G401.6 (cell line): ENCODE measurements at regions not wholly inside any gene's neighbourhood (a gene's known extent, or its start where the extent isn't known, plus 50 kb on each side); places are given as distances from the start of the nearest gene placed in this dataset.

Source experiments
- FAIRE-seq: peaks from 2 replicates; lab custom pipeline; 2012; peaks lifted over from hg19 to GRCh38; lab: Jason Lieb, UNC

- FAIRE-seq, result no peak
Measured at GRCh38 chr2:58543442-58543841, 302.3 kb upstream of the FANCL start.

- FAIRE-seq, result no peak
Measured at GRCh38 chr2:58541511-58541910, 300.4 kb upstream of the FANCL start.

GRCh38 chr2:58540681-58541080 is 299.6 kb upstream of the FANCL start:
- no peak for FAIRE-seq

- no peak for FAIRE-seq
Measured at GRCh38 chr2:58539973-58540372, 298.8 kb upstream of the FANCL start.

- no peak for FAIRE-seq
Measured at GRCh38 chr2:58535990-58536389, 294.9 kb upstream of the FANCL start.

- FAIRE-seq, result no peak
Measured at GRCh38 chr2:58535182-58535581, 294.1 kb upstream of the FANCL start.

GRCh38 chr2:58533376-58533775 is 292.3 kb upstream of the FANCL start:
- FAIRE-seq, result no peak

GRCh38 chr2:58532641-58533040 is 291.5 kb upstream of the FANCL start:
- peak; percentile 99 for FAIRE-seq

GRCh38 chr2:58527647-58528046 is 286.5 kb upstream of the FANCL start:
- FAIRE-seq, result no peak

- peak; percentile 100 for FAIRE-seq
Measured at GRCh38 chr2:58521803-58522554, 280.9 kb upstream of the FANCL start.

GRCh38 chr2:58520903-58521302 is 279.8 kb upstream of the FANCL start:
- peak; percentile 30 for FAIRE-seq

- no peak for FAIRE-seq
Measured at GRCh38 chr2:58517881-58518280, 276.8 kb upstream of the FANCL start.

- FAIRE-seq, result no peak
Measured at GRCh38 chr2:58516695-58517094, 275.6 kb upstream of the FANCL start.

- peak; percentile 78 for FAIRE-seq
Measured at GRCh38 chr2:58515827-58516573, 274.9 kb upstream of the FANCL start.

- no peak for FAIRE-seq
Measured at GRCh38 chr2:58514252-58514651, 273.1 kb upstream of the FANCL start.

- FAIRE-seq, result no peak
Measured at GRCh38 chr2:58512878-58513277, 271.8 kb upstream of the FANCL start.

GRCh38 chr2:58508006-58508405 is 266.9 kb upstream of the FANCL start:
- FAIRE-seq, result no peak

- FAIRE-seq, result no peak
Measured at GRCh38 chr2:58503918-58504317, 262.8 kb upstream of the FANCL start.

- FAIRE-seq, result peak; percentile 23
Measured at GRCh38 chr2:58502931-58503330, 261.8 kb upstream of the FANCL start.

GRCh38 chr2:58501371-58502160 is 260.4 kb upstream of the FANCL start:
- FAIRE-seq, result no peak

- FAIRE-seq, result peak; percentile 100
Measured at GRCh38 chr2:58497168-58497567, 256.0 kb upstream of the FANCL start.

GRCh38 chr2:58495806-58496205 is 254.7 kb upstream of the FANCL start:
- FAIRE-seq, result no peak

- FAIRE-seq, result no peak
Measured at GRCh38 chr2:58494071-58494501, 253.0 kb upstream of the FANCL start.
